GM08714 (cell line): ENCODE measurements at regions not wholly inside any gene's neighbourhood (a gene's known extent, or its start where the extent isn't known, plus 50 kb on each side); places are given as distances from the start of the nearest gene placed in this dataset.

ENCODE experiments used
- H3K4me3 ChIP-seq: fragments of 200-500 bp; sonication (Bioruptor generic); 2 replicates; pipeline ENCODE4 v1.5.1; 2014; ENCODE audit warnings: mild to moderate bottlenecking, low read length, inconsistent platforms
- ZNF274 ChIP-seq: IDR thresholded peaks from 2 replicates; pipeline ENCODE4 v1.6.1; 2012; ENCODE audit warnings: mild to moderate bottlenecking, low read depth, low read length

- no peak for TF ChIP-seq ZNF274
- no peak overlapping the region for H3K4me3 ChIP-seq
Measured at GRCh38 chr1:106968644-106969043, 87.8 kb upstream of the PRMT6 start.

- TF ChIP-seq ZNF274 = no peak
- no peak overlapping the region for H3K4me3 ChIP-seq
Measured at GRCh38 chr1:106969731-106970130, 86.7 kb upstream of the PRMT6 start.

GRCh38 chr1:106972074-106972473 lies 84.4 kb upstream of the PRMT6 start:
- TF ChIP-seq ZNF274 = no peak
- no peak overlapping the region for H3K4me3 ChIP-seq

- H3K4me3 ChIP-seq = no peak overlapping the region
- no peak for TF ChIP-seq ZNF274
Measured at GRCh38 chr1:106975944-106976343, 80.5 kb upstream of the PRMT6 start.

GRCh38 chr1:106978477-106979322 lies 77.8 kb upstream of the PRMT6 start:
- no peak overlapping the region for H3K4me3 ChIP-seq
- TF ChIP-seq ZNF274 = no peak

GRCh38 chr1:106979371-106979770 lies 77.1 kb upstream of the PRMT6 start:
- no peak overlapping the region for H3K4me3 ChIP-seq
- no peak for TF ChIP-seq ZNF274

- no peak for TF ChIP-seq ZNF274
- H3K4me3 ChIP-seq = no peak overlapping the region
Measured at GRCh38 chr1:106980121-106980520, 76.4 kb upstream of the PRMT6 start.

GRCh38 chr1:106984801-106985200 lies 71.7 kb upstream of the PRMT6 start:
- no peak for TF ChIP-seq ZNF274
- no peak overlapping the region for H3K4me3 ChIP-seq

- no peak for TF ChIP-seq ZNF274
- no peak overlapping the region for H3K4me3 ChIP-seq
Measured at GRCh38 chr1:106986603-106987002, 69.9 kb upstream of the PRMT6 start.

GRCh38 chr1:106995970-106996369 lies 60.5 kb upstream of the PRMT6 start:
- no peak for TF ChIP-seq ZNF274

GRCh38 chr1:106998431-106999002 lies 58.0 kb upstream of the PRMT6 start:
- no peak overlapping the region for H3K4me3 ChIP-seq
- no peak for TF ChIP-seq ZNF274

More at GRCh38 chr1:106995970-106996369, 60.5 kb upstream of the PRMT6 start:
- H3K4me3 ChIP-seq = no peak overlapping the region

- H3K4me3 ChIP-seq = no peak overlapping the region
- no peak for TF ChIP-seq ZNF274
Measured at GRCh38 chr1:107000902-107001301, 55.6 kb upstream of the PRMT6 start.

GRCh38 chr1:107003972-107004371 lies 52.5 kb upstream of the PRMT6 start:
- no peak for TF ChIP-seq ZNF274
- no peak overlapping the region for H3K4me3 ChIP-seq

- no peak for TF ChIP-seq ZNF274
- no peak overlapping the region for H3K4me3 ChIP-seq
Measured at GRCh38 chr1:107004421-107004820, 52.1 kb upstream of the PRMT6 start.
